DMS53 treated with DMSO at 0.1 percent for 48 hours (cell line): ENCODE measurements at regions not wholly inside any gene's neighbourhood (a gene's known extent, or its start where the extent isn't known, plus 50 kb on each side); places are given as distances from the start of the nearest gene placed in this dataset.
A peak's percentile ranks its signal among the peaks of the same experiment; 100 is the strongest.

Source experiments
- DNase-seq: peaks from one replicate; lab custom pipeline; 2025; ENCODE audit not compliant: unreplicated experiment; lab: John Stamatoyannopoulos, UW

- DNase-seq, result no peak
These were observed 50.1 kb upstream of the EFEMP1 start for GRCh38 chr2:55973673-55974072.

DNA sequence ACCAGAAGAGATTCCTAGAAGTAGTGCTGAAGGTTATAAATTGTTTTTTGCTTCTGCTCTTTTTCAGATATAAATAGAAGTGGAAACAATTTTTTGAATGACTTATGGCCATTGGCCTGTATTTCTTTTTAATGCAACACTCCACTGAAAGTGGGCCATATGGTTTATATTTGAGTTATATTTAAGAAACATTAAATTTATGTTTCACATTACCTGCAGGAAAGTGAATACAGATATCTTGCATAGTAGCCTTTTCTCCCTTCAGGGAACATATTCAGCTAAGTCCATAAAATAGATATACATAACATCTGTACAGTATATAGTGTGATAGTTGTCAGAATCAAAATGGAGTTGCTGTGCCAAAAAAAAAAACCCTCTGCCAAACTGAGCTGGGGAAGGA lies 53.1 kb upstream of the EFEMP1 start:
- no peak for DNase-seq

- no peak for DNase-seq
These were observed 61.8 kb upstream of the EFEMP1 start for GRCh38 chr2:55985406-55985805.

GRCh38 chr2:55986001-55986400 lies 62.4 kb upstream of the EFEMP1 start:
- no peak for DNase-seq

DNA sequence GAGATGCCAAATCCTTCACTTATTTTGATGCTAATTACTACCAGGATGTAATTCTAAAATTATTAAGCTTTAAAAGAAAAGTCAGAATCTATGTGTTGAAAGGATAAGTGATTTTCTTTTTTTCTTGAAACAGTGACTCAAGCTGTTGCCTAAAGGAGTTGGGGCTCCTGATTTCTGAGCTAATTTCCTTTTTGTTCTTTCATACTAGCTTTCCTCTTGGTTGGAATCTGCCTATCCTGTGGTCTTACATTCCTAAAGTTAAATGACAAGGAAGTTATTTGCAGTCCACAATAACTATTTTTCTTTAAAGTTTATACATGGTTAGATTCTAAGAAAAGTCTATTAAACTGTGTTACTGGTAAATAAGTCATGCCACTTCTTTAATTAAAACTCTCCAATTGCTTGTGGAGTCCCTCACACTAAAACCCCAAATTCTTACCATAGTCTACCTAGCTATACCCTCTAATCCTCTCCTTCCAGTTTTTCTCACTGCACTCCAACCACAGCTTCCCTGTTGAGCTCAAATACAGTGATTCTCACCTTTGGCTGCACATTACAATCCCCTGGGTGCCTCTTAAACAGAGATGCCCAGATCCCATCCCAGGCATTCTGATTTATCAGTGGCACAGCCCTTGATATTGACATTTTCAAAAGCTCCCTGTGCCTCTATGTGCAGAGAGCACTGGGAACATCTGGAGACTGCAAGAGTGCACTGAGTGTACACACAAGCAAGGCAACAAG lies 63.3 kb upstream of the EFEMP1 start:
- no peak for DNase-seq

DNA sequence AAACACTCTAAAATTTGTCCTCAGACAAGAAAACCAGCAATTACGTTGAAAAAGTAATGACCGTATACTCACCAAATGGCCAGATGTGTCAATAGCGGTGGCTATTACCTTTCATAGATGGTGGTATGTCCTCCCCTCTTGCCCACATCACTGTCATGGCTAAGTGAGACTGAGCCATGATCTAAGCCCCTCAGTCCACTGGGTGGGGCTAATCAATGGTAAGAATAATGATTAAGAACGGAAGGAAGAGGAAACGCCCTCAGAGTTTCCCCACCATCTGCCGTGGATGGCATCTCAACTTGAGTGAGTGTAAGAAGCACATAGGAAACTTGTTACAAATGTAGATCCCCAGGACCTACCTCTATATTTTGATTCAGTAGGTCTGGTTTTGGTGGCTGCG lies 65.8 kb upstream of the EFEMP1 start:
- no peak for DNase-seq

- DNase-seq, result no peak
These were observed 68.9 kb upstream of the EFEMP1 start for GRCh38 chr2:55992455-55992854.

DNA sequence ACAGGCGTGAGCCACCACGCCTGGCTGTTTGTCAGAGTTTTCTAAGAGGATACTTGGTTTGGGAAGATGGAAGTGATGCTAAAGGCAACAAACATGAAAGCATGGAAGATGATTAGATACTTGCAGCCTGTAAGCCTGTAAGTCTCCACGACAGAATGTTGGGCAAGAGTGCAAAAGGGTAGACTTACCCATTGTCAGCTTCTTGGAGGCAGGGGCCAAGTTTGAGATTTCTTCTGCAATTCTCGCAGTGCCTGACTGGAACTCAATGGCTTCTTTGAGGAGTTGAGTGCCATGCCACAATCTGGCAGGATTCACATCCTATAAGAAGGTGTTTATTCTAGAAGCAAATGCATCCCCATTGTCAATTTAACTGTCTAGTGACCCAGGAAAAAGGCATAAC lies 70.1 kb upstream of the EFEMP1 start:
- no peak for DNase-seq

- DNase-seq, result peak; percentile 7
These were observed 71.6 kb upstream of the EFEMP1 start for GRCh38 chr2:55995211-55995610.

DNA sequence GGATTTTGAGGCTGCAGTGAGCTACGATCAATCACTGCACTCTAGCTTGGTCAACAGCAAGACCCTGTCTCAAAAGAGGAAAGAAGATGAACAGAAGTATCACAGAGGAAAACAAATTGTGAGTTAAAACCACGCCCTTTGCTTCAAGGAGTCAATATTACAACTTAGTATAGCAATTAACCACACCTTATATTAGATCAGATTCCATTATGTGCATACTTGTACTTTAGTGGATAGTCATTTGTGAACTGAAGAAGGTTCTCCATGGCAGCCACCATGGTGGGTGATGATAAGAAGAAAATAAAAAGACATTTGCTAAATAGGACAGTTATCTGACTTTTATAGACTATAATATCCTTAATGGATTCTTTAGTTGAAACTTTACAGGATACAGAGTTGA lies 72.3 kb upstream of the EFEMP1 start:
- no peak for DNase-seq

- DNase-seq, result no peak
These were observed 75.6 kb upstream of the EFEMP1 start for GRCh38 chr2:55999231-55999630.

DNA sequence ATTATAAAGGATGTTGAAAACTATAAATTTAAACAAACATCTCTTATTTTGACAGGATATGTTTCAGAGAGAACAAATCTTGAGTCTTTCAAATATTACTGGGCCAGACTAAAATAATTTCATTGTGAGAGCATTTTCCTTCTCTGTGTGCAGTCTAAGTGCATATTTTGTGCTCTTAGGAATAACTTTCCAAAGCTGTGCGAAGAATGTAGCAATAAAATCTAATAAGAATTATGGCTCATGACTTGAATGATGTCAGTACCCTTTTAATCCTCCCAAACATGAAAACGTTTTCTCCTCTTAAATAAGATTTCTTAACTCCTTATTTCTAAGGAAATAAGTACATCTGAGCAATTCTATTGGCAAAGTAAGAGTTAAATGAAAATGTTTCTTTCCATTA lies 76.2 kb upstream of the EFEMP1 start:
- no peak for DNase-seq

- no peak for DNase-seq
These were observed 78.4 kb upstream of the EFEMP1 start for GRCh38 chr2:56001947-56002346.

DNA sequence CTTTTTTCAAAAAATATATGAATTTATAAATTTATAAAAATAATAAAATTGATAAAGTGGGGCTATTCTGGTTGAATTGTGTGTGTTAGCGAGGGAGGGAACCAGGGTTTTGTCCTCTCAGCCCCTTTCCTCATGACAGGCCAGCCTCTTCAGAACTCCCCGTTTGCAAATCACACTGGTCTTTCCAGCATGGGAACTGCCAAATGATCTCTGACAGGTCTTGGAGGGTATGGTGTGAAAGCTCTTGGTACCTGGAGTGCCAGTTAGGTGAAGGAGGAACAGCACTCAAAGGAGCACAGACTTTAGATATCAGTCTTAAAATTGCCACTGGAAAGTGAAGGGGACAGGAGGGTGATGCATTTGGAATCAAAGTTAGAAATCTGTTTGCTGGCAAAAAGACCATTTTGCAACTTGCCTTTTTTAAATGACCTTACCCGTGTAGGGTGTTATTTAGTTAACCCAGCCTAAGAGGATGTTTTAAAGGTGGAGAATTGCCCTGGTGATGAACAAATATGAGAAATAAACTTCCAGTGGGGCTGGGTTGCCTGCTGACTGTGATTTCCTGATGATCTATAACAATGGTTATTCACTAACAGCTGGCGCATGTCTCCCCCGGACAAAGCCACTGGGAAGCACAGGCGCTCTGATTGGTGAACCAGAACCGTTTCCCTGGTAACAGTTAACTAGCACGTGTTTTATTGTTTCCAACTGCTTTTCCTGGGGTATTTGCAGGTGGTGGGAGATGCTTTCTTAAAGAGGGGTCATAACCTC lies 85.3 kb upstream of the EFEMP1 start:
- DNase-seq, result peak; percentile 80

- DNase-seq, result peak; percentile 60
These were observed 86.3 kb upstream of the EFEMP1 start for GRCh38 chr2:56009758-56010458.

DNA sequence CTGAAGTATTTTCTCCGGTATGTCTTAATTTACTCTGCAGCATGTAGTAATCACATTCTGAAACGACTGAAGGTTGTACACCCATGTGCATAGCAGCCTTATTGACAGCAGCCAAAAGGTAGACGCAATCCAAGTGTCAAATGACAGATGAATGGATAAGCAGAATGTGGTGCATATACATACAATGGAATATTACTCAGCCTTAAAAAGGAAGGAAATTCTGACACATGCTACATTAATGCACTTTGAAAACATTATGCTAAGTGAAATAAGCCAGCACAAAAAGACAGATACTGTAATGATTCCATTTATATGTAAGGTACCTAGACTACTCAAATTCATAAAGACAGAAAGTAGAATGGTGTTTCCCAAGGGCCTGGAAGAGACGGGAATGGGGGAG lies 88.0 kb upstream of the EFEMP1 start:
- no peak for DNase-seq

GRCh38 chr2:56012221-56012765 lies 88.7 kb upstream of the EFEMP1 start:
- no peak for DNase-seq

- no peak for DNase-seq
These were observed 89.9 kb upstream of the EFEMP1 start for GRCh38 chr2:56013475-56013874.

GRCh38 chr2:56014046-56014730 lies 90.6 kb upstream of the EFEMP1 start:
- DNase-seq, result no peak

GRCh38 chr2:56015711-56016115 lies 92.1 kb upstream of the EFEMP1 start:
- no peak for DNase-seq

DNA sequence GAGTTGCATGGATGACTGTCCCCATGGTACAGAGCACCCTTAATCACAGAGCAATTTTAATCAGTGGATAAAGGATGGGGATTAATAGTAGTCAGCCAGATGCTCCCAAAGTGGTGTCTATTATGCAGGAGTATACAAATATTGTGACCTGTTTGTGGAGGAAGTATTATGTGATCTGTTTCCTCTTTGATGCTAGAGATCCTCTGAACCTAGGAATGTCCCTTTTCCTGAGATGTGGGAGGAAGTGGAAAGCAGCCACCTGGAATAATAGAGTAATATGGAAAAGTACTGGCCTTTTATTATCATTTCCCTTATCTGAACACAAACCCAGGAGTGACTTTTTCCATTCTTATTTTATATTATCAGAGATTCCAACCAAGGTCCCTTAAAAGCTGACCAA lies 94.2 kb upstream of the EFEMP1 start:
- DNase-seq, result no peak
